SJSA1 (cell line): ENCODE measurements at regions not wholly inside any gene's neighbourhood (a gene's known extent, or its start where the extent isn't known, plus 50 kb on each side); places are given as distances from the start of the nearest gene placed in this dataset.

Experiments
- DNase-seq, 2 experiments: peaks; one replicate each; pipeline ENCODE4 v3.0.0-alpha.2; 2015 to 2020; ENCODE audit warnings: low spot score in 2 of 2, low read depth in 1 of 2
- H3K27ac ChIP-seq: fragments of 250-450 bp; sonication (Bioruptor Pico); 2 replicates; pipeline ENCODE4 v1.5.1; 2020; ENCODE audit warnings: mild to moderate bottlenecking, moderate library complexity
- H3K27me3 ChIP-seq: fragments of 250-450 bp; sonication (Bioruptor Pico); replicated peaks from 2 replicates; pipeline ENCODE4 v1.5.1; 2020; ENCODE audit warnings: mild to moderate bottlenecking, moderate library complexity
- H3K36me3 ChIP-seq: fragments of 250-450 bp; sonication (Bioruptor Pico); 2 replicates; pipeline ENCODE4 v1.5.1; 2020; ENCODE audit warnings: mild to moderate bottlenecking
- H3K4me1 ChIP-seq: fragments of 250-450 bp; sonication (Bioruptor Pico); replicated peaks from 2 replicates; pipeline ENCODE4 v1.6.1; 2021; ENCODE audit warnings: mild to moderate bottlenecking
- H3K4me3 ChIP-seq: fragments of 250-450 bp; sonication (Bioruptor Pico); 2 replicates; pipeline ENCODE4 v1.5.1; 2020; ENCODE audit warnings: mild to moderate bottlenecking
- H3K9me3 ChIP-seq: fragments of 250-450 bp; sonication (Bioruptor Pico); replicated peaks from 2 replicates; pipeline ENCODE4 v1.5.1; 2020; ENCODE audit warnings: mild to moderate bottlenecking

- Histone ChIP-seq H3K4me3 (no peak overlapping the region), H3K9me3 (no peaks in the 10 kb centered on the region; the same call in 1 of the 2 replicates), H3K4me1 (no peaks in the 10 kb centered on the region; the same call in 1 of the 2 replicates), H3K27me3 (no peaks in the 10 kb centered on the region), H3K27ac (no peak overlapping the region), H3K36me3 (no peaks in the 10 kb centered on the region)
- no peak for DNase-seq
Observed at GRCh38 chr6:105803442-105803841, 282.7 kb upstream of the PRDM1 start.

GRCh38 chr6:105802703-105803102, 283.4 kb upstream of the PRDM1 start:
- no peaks in the 10 kb centered on the region for H3K27me3 ChIP-seq
- no peak for DNase-seq
- H3K27ac ChIP-seq, result no peak overlapping the region
- H3K36me3 ChIP-seq, result no peaks in the 10 kb centered on the region
- H3K4me3 ChIP-seq, result no peak overlapping the region
- H3K9me3 ChIP-seq, result no peaks in the 10 kb centered on the region; the same call in 1 of the 2 replicates
- no peaks in the 10 kb centered on the region; the same call in 1 of the 2 replicates for H3K4me1 ChIP-seq

GRCh38 chr6:105800871-105801270, 285.3 kb upstream of the PRDM1 start:
- DNase-seq, result no peak
- Histone ChIP-seq H3K4me1 (peaks cover 6% of the 10 kb centered on the region), H3K4me3 (no peak overlapping the region)

DNA sequence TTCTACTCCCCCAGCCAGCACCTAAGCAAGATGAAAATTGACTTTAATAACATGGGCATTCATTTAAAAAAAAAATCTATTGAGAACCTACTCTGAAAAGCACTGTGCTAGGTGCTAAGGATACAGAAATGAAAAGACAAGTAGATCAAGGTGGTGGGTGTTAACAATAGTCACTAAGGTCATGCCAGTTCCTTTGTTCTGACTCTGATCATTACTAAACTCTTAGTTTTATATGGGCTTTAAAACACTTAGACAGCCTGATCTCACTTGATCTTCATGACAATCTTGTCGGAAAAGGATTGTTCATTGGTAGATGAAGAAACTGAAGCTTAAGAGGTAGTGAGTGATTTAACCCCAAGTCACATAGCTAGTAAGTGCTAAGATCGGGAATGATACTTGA, 285.7 kb upstream of the PRDM1 start:
- no peak for DNase-seq
- peaks cover 10% of the 10 kb centered on the region for H3K4me1 ChIP-seq
- no peak overlapping the region for H3K4me3 ChIP-seq
- no peaks in the 10 kb centered on the region for H3K27me3 ChIP-seq
- H3K27ac ChIP-seq, result no peak overlapping the region
- H3K36me3 ChIP-seq, result no peaks in the 10 kb centered on the region
- H3K9me3 ChIP-seq, result no peaks in the 10 kb centered on the region; the same call in 1 of the 2 replicates

More at GRCh38 chr6:105800871-105801270, 285.3 kb upstream of the PRDM1 start:
- no peaks in the 10 kb centered on the region for H3K27me3 ChIP-seq
- H3K36me3 ChIP-seq, result no peaks in the 10 kb centered on the region
- no peaks in the 10 kb centered on the region; the same call in 1 of the 2 replicates for H3K9me3 ChIP-seq
- H3K27ac ChIP-seq, result no peak overlapping the region

GRCh38 chr6:105799056-105799455, 287.1 kb upstream of the PRDM1 start:
- Histone ChIP-seq H3K27ac (no peak overlapping the region), H3K27me3 (no peaks in the 10 kb centered on the region), H3K4me3 (no peak overlapping the region), H3K9me3 (no peaks in the 10 kb centered on the region), H3K4me1 (peaks cover 10% of the 10 kb centered on the region), H3K36me3 (no peaks in the 10 kb centered on the region)
- DNase-seq, result no peak

DNA sequence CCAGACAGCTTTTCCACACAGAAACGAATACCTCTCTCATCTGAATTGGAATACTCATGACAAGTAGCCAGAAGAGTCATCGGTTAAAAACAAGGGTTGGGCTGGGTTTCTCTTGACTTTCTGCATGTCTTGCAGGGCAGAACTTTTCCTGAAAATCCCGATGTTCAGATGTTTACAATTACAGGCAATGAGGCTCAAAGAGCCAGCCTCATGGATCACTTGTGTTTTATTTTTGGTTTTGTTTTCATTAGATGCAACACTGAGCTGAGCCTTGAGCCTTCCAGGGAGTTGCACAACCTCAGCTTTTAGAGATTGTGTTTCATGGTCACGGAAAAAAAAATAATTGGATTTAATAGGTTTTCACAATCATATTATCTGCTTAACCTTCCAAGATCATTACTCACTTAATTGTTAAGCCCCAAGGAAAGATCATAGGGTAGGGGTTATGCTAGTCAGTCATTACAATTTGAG, 288.1 kb upstream of the PRDM1 start:
- DNase-seq, result no peak
- H3K36me3 ChIP-seq, result no peaks in the 10 kb centered on the region
- peaks cover 10% of the 10 kb centered on the region for H3K4me1 ChIP-seq
- no peaks in the 10 kb centered on the region for H3K9me3 ChIP-seq
- H3K4me3 ChIP-seq, result no peak overlapping the region
- no peaks in the 10 kb centered on the region for H3K27me3 ChIP-seq
- no peak overlapping the region for H3K27ac ChIP-seq

- H3K27me3 ChIP-seq, result no peaks in the 10 kb centered on the region
- no peak overlapping the region for H3K4me3 ChIP-seq
- peaks cover 10% of the 10 kb centered on the region for H3K4me1 ChIP-seq
- H3K9me3 ChIP-seq, result no peaks in the 10 kb centered on the region
- no peaks in the 10 kb centered on the region for H3K36me3 ChIP-seq
- H3K27ac ChIP-seq, result no peak overlapping the region
- no peak for DNase-seq
Observed at GRCh38 chr6:105797286-105797979, 288.7 kb upstream of the PRDM1 start.

- no peaks in the 10 kb centered on the region for H3K27me3 ChIP-seq
- no peak overlapping the region for H3K27ac ChIP-seq
- peaks cover 10% of the 10 kb centered on the region for H3K4me1 ChIP-seq
- no peaks in the 10 kb centered on the region for H3K36me3 ChIP-seq
- no peak overlapping the region for H3K4me3 ChIP-seq
- DNase-seq, result no peak
- no peaks in the 10 kb centered on the region for H3K9me3 ChIP-seq
Observed at GRCh38 chr6:105795913-105796517, 290.1 kb upstream of the PRDM1 start.

GRCh38 chr6:105795366-105795765, 290.8 kb upstream of the PRDM1 start:
- Histone ChIP-seq H3K9me3 (no peaks in the 10 kb centered on the region), H3K36me3 (no peaks in the 10 kb centered on the region), H3K4me3 (no peak overlapping the region)

DNA sequence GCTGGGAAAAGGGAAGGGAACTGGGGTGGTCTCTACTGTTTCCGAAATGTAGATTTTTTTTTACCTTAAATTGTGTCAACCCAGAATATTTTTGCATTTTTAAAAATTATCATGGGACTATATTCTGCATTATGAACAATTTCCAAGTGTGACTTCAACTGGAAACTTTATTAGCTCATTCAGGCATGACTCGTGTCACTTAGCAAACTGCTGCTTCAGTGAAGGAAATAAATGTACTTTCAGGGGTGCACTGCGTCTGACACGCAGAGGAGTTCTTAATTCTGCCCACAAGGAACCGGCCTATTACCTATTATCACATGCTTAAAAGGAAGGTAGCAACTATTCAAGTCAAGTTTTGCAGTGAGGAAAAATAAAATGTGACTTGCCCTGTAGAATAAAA, 291.3 kb upstream of the PRDM1 start:
- DNase-seq, result no peak
- H3K9me3 ChIP-seq, result no peaks in the 10 kb centered on the region
- no peak overlapping the region for H3K4me3 ChIP-seq
- peaks cover 10% of the 10 kb centered on the region for H3K4me1 ChIP-seq
- H3K27me3 ChIP-seq, result no peaks in the 10 kb centered on the region
- H3K27ac ChIP-seq, result no peak overlapping the region
- no peaks in the 10 kb centered on the region for H3K36me3 ChIP-seq

More at GRCh38 chr6:105795366-105795765, 290.8 kb upstream of the PRDM1 start:
- Histone ChIP-seq H3K4me1 (peaks cover 10% of the 10 kb centered on the region), H3K27ac (no peak overlapping the region), H3K27me3 (no peaks in the 10 kb centered on the region)
- no peak for DNase-seq

- peaks cover 10% of the 10 kb centered on the region for H3K4me1 ChIP-seq
- no peaks in the 10 kb centered on the region for H3K9me3 ChIP-seq
- no peaks in the 10 kb centered on the region for H3K36me3 ChIP-seq
- no peaks in the 10 kb centered on the region for H3K27me3 ChIP-seq
- DNase-seq, result no peak
- no peak overlapping the region for H3K4me3 ChIP-seq
- H3K27ac ChIP-seq, result no peak overlapping the region
Observed at GRCh38 chr6:105794239-105794638, 291.9 kb upstream of the PRDM1 start.

DNA sequence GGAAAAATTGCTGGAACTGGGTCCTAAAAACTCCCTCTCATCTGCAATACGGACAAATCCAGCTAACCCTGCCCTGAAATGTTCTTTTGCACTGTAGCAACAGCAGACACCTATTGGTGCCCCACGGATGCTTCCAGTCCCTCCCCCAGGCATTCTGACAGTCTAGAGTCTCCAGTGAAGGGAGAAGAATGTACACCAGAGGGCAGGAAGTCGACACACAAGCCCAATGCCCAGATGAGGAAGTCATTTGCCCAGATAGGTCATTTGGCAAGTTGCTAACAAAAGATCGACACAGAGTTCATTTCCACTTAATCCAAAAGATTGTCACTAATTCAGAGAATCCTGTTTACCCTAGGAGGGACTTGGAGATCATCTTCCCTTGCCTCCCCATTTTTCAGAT, 293.0 kb upstream of the PRDM1 start:
- H3K4me1 ChIP-seq, result peaks cover 10% of the 10 kb centered on the region
- H3K9me3 ChIP-seq, result no peaks in the 10 kb centered on the region
- no peak overlapping the region for H3K27ac ChIP-seq
- H3K27me3 ChIP-seq, result no peaks in the 10 kb centered on the region
- H3K36me3 ChIP-seq, result no peaks in the 10 kb centered on the region
- DNase-seq, result no peak
- H3K4me3 ChIP-seq, result no peak overlapping the region

DNA sequence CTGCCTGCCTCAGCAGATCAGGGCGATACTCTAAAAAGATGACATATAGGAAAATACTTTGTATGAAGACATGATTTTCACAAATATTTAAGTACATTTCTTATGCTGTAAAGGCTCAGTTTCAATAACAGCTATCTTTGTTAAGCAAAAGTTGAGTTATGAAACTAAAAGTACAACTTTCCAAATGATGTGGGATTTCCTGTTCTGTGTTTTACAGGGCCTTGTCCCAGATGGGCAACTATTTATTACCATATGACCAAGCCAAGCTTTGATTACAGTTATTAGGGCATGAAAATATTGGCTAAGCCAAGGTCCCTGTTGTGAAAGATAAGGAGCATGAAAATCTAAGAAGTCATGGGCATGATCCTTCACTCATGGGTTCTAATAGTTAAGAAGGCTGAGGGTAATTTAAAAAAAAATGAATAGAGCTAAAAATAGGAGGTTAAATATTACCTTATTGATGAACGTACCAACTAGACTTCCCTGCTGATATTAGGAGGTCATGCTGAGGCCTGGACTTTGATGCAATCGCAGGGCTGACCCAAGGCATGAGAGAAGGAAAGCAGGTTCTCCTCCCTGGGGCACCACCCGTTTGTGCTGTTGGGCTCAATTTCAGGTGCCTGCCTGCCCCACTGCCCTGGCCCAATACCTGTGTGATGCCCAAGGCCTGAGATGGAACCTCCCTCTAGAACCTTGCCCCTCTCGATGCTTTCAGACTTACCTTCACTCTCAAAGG, 294.4 kb upstream of the PRDM1 start:
- Histone ChIP-seq H3K36me3 (no peaks in the 10 kb centered on the region), H3K27me3 (no peaks in the 10 kb centered on the region), H3K4me1 (peaks cover 10% of the 10 kb centered on the region), H3K27ac (no peak overlapping the region), H3K4me3 (no peak overlapping the region), H3K9me3 (no peaks in the 10 kb centered on the region)
- no peak for DNase-seq

- no peak for DNase-seq
- Histone ChIP-seq H3K27me3 (no peaks in the 10 kb centered on the region), H3K4me3 (no peak overlapping the region), H3K27ac (no peak overlapping the region), H3K4me1 (peaks cover 7% of the 10 kb centered on the region), H3K9me3 (no peaks in the 10 kb centered on the region), H3K36me3 (no peaks in the 10 kb centered on the region)
Observed at GRCh38 chr6:105791179-105791578, 295.0 kb upstream of the PRDM1 start.
